Liver (tissue), 2 donors: ENCODE measurements at regions not wholly inside any gene's neighbourhood (a gene's known extent, or its start where the extent isn't known, plus 50 kb on each side); places are given as distances from the start of the nearest gene placed in this dataset.
"Not testable (repeated sequence)": the region's sequence is repeated elsewhere in the genome, so short reads cannot be mapped to it uniquely, and the experiment has no call there.

Experiments used
- YY1 ChIP-seq: IDR thresholded peaks from 2 replicates; pipeline ENCODE4 v1.6.1; 2016; ENCODE audit warnings: antibody characterized with exemption, mild to moderate bottlenecking
- TF ChIP-seq, protein P1 (sequence below): fragments of 150-350 bp; IDR thresholded peaks from 2 replicates; pipeline ENCODE4 v1.5.1; 2017; ENCODE audit warnings: improper control_type of control experiment, low read depth, low read length; ENCODE audit not compliant: missing input control
- donor health status: healthy.

DNA sequence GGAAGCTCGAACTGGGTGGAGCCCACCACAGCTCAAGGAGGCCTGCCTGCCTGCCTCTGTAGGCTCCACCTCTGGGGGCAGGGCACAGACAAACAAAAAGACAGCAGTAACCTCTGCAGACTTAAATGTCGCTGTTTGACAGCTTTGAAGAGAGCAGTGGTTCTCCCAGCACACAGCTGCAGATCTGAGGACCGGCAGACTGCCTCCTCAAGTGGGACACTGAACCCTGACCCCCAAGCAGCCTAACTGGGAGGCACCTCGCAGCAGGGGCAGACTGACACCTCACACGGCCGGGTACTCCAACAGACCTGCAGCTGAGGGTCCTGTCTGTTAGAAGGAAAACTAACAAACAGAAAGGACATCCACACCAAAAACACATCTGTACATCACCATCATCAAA is 730.9 kb upstream of the ACTRT1 start:
- TF ChIP-seq, protein P1, sequence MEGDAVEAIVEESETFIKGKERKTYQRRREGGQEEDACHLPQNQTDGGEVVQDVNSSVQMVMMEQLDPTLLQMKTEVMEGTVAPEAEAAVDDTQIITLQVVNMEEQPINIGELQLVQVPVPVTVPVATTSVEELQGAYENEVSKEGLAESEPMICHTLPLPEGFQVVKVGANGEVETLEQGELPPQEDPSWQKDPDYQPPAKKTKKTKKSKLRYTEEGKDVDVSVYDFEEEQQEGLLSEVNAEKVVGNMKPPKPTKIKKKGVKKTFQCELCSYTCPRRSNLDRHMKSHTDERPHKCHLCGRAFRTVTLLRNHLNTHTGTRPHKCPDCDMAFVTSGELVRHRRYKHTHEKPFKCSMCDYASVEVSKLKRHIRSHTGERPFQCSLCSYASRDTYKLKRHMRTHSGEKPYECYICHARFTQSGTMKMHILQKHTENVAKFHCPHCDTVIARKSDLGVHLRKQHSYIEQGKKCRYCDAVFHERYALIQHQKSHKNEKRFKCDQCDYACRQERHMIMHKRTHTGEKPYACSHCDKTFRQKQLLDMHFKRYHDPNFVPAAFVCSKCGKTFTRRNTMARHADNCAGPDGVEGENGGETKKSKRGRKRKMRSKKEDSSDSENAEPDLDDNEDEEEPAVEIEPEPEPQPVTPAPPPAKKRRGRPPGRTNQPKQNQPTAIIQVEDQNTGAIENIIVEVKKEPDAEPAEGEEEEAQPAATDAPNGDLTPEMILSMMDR: not testable (repeated sequence)
- not testable (repeated sequence) for TF ChIP-seq YY1
